ENCODE measurements at regions not wholly inside any gene's neighbourhood (a gene's known extent, or its start where the extent isn't known, plus 50 kb on each side); places are given as distances from the start of the nearest gene placed in this dataset.

DNA sequence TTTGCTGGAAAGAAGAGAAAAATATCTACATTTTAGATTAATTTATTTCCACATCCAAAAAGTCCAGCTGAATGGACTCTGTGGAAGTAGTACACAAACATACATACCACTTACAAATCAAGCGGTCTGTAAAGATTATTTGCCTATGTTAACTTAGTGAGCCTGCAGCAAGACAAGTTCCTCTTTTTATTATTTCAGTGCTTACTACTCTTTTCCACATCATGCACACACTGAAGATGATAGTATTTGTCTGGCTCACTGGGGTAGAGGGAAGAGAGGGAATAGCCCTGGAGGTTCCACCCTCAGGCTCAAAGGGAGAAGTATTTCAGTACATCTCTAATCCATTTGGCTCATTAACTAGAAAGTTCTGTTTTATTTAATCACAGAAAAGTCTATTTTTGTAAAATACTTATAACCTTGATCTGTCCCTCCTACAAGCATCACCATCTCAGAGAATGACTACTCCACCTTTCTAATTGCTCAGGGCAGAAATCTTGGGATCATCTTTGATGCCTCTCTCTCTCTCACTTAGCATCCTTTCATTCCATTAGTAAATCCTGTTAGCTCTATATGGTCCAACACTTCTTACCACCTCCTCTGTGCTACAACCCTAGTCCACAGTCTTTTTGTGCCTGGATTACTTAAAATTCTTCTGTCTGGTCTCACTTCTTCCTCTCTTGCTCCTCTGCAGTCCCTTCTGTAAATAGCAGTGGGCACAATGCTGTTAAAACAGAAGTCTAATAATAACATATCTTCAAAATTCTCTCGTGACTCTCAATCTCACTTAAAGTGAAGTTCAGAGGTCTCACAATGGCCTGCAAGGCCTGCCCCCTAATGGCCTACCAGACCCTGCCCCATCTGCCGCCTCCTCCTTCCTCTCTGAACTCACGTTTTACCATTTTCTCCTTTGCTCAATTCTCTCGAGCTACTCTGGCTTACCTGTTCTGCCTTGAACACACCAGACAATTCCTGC lies 64.3 kb upstream of the CCDC6 start:
- H4K20me1 ChIP-seq (ENCODE audit: control insufficient read depth, extremely low read depth, insufficient read depth, low read length): no peaks in the 10 kb centered on the region
- no peaks in the 10 kb centered on the region for H3K27me3 ChIP-seq (ENCODE audit: control insufficient read depth, extremely low read depth, insufficient read depth, low read length)
- no peak for DNase-seq (ENCODE audit: low read depth, low spot score)
- H3K9me1 ChIP-seq (ENCODE audit: control insufficient read depth, extremely low read depth, insufficient read depth, low read length): peaks cover 2% of the 10 kb centered on the region
- no peak overlapping the region for H2AFZ ChIP-seq (ENCODE audit: control insufficient read depth, low read length)
- no peak for FAIRE-seq
- no peak for TF ChIP-seq EZH2 (IDR thresholded peaks at IDR 0.05; ENCODE audit: low read length)
- TF ChIP-seq CTCF (optimal IDR thresholded peaks at IDR 0.05 in 1 of 3, IDR thresholded peaks at IDR 0.05 in 1 of 3, conservative IDR thresholded peaks at IDR 0.05 in 1 of 3; ENCODE audit: extremely low read depth in 1 of 3, insufficient read depth in 2 of 3, low read length in 3 of 3): no peak
- no peak overlapping the region for H3K4me2 ChIP-seq (ENCODE audit: control insufficient read depth, extremely low read depth, insufficient read depth, low read depth, low read length)
- H3K79me2 ChIP-seq (ENCODE audit: control insufficient read depth, insufficient read depth, low read length): no peaks in the 10 kb centered on the region
- no peaks in the 10 kb centered on the region for H3K9me3 ChIP-seq (ENCODE audit: control insufficient read depth, low read depth, low read length)
- dilution Hi-C loops (cut with MboI; ENCODE audit: extremely low pct_ligation_motif_present, low sequenced_read_pairs): no loop called here
- no peak overlapping the region for H3K9ac ChIP-seq (ENCODE audit: control insufficient read depth, extremely low read depth, insufficient read depth, low read length)
- H3K27ac ChIP-seq (ENCODE audit: control insufficient read depth, insufficient read depth, low read length): no peak overlapping the region
- peaks cover 24% of the 10 kb centered on the region for H3K4me1 ChIP-seq (ENCODE audit: control insufficient read depth, extremely low read depth, insufficient read depth, low read length)
- no peak overlapping the region for H3K4me3 ChIP-seq (ENCODE audit: control insufficient read depth in 2 of 3, extremely low read depth in 1 of 3, insufficient read depth in 2 of 3, low read depth in 1 of 3, low read length in 3 of 3)
- no peaks in the 10 kb centered on the region for H3K36me3 ChIP-seq (ENCODE audit: control insufficient read depth in 2 of 2, extremely low read depth in 1 of 2, insufficient read depth in 2 of 2, low read length in 2 of 2)

DNA sequence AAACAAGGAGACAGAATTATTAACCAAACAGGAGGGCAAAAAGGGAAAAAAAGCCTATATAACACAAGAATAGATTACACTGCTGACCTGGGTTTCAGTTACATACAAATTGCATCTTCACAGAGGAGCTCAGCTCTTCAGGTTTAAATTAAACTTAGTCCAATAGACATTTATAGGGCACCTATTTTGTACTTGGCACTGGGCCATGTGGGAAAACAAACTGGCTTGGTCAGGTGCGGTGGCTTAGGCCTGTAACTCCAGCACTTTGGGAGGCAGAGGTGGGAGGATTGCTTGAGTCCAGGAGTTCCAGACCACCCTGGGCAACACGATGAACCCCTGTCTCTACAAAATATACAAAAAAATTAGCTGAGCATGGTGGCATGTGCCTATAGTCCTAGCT lies 62.3 kb upstream of the CCDC6 start:
- Histone ChIP-seq H3K4me1 (ENCODE audit: control insufficient read depth, extremely low read depth, insufficient read depth, low read length) (peaks cover 30% of the 10 kb centered on the region), H3K9me1 (ENCODE audit: control insufficient read depth, extremely low read depth, insufficient read depth, low read length) (peaks cover 2% of the 10 kb centered on the region), H3K4me2 (ENCODE audit: control insufficient read depth, extremely low read depth, insufficient read depth, low read depth, low read length) (no peak overlapping the region), H3K79me2 (ENCODE audit: control insufficient read depth, insufficient read depth, low read length) (no peaks in the 10 kb centered on the region), H3K9me3 (ENCODE audit: control insufficient read depth, low read depth, low read length) (no peaks in the 10 kb centered on the region), H3K36me3 (ENCODE audit: control insufficient read depth in 2 of 2, extremely low read depth in 1 of 2, insufficient read depth in 2 of 2, low read length in 2 of 2) (no peaks in the 10 kb centered on the region), H2AFZ (ENCODE audit: control insufficient read depth, low read length) (no peak overlapping the region), H4K20me1 (ENCODE audit: control insufficient read depth, extremely low read depth, insufficient read depth, low read length) (no peaks in the 10 kb centered on the region), H3K27ac (ENCODE audit: control insufficient read depth, insufficient read depth, low read length) (no peak overlapping the region), H3K4me3 (ENCODE audit: control insufficient read depth in 2 of 3, extremely low read depth in 1 of 3, insufficient read depth in 2 of 3, low read depth in 1 of 3, low read length in 3 of 3) (no peak overlapping the region), H3K27me3 (ENCODE audit: control insufficient read depth, extremely low read depth, insufficient read depth, low read length) (no peaks in the 10 kb centered on the region), H3K9ac (ENCODE audit: control insufficient read depth, extremely low read depth, insufficient read depth, low read length) (no peak overlapping the region)
- FAIRE-seq: no peak
- no peak for TF ChIP-seq EZH2 (IDR thresholded peaks at IDR 0.05; ENCODE audit: low read length)
- no peak for TF ChIP-seq CTCF (optimal IDR thresholded peaks at IDR 0.05 in 1 of 3, IDR thresholded peaks at IDR 0.05 in 1 of 3, conservative IDR thresholded peaks at IDR 0.05 in 1 of 3; ENCODE audit: extremely low read depth in 1 of 3, insufficient read depth in 2 of 3, low read length in 3 of 3)
- no peak for DNase-seq (ENCODE audit: low read depth, low spot score)
- dilution Hi-C loops (cut with MboI; ENCODE audit: extremely low pct_ligation_motif_present, low sequenced_read_pairs): no loop called here
